ENCODE measurements at regions not wholly inside any gene's neighbourhood (a gene's known extent, or its start where the extent isn't known, plus 50 kb on each side); places are given as distances from the start of the nearest gene placed in this dataset.
"Not testable (repeated sequence)": the region's sequence is repeated elsewhere in the genome, so short reads cannot be mapped to it uniquely, and the experiment has no call there.

- DNase-seq (ENCODE audit: low spot score), result no peak
Observed at GRCh38 chr18:51330739-51331138, 133.3 kb upstream of the MEX3C start.

GRCh38 chr18:51337406-51337805 lies 139.9 kb upstream of the MEX3C start:
- DNase-seq (ENCODE audit: low spot score), result no peak

GRCh38 chr18:51339856-51340255 lies 142.4 kb upstream of the MEX3C start:
- no peak for DNase-seq (ENCODE audit: low spot score)

- DNase-seq (ENCODE audit: low spot score), result no peak
Observed at GRCh38 chr18:51340332-51340731, 142.9 kb upstream of the MEX3C start.

- no peak for DNase-seq (ENCODE audit: low spot score)
Observed at GRCh38 chr18:51342815-51343214, 145.3 kb upstream of the MEX3C start.

GRCh38 chr18:51345848-51346391 lies 148.4 kb upstream of the MEX3C start:
- no peak for DNase-seq (ENCODE audit: low spot score)

- no peak for DNase-seq (ENCODE audit: low spot score)
Observed at GRCh38 chr18:51346404-51346803, 148.9 kb upstream of the MEX3C start.

- DNase-seq (ENCODE audit: low spot score), result no peak
Observed at GRCh38 chr18:51350081-51350480, 152.6 kb upstream of the MEX3C start.

- no peak for DNase-seq (ENCODE audit: low spot score)
Observed at GRCh38 chr18:51355841-51356240, 158.4 kb upstream of the MEX3C start.

GRCh38 chr18:51360301-51360700 lies 162.8 kb upstream of the MEX3C start:
- not testable (repeated sequence) for DNase-seq (ENCODE audit: low spot score)

- DNase-seq (ENCODE audit: low spot score), result peak; percentile 8
Observed at GRCh38 chr18:51361130-51361860, 163.8 kb upstream of the MEX3C start.

- no peak for DNase-seq (ENCODE audit: low spot score)
Observed at GRCh38 chr18:51363384-51363783, 165.9 kb upstream of the MEX3C start.

GRCh38 chr18:51370996-51371395 lies 173.5 kb upstream of the MEX3C start:
- no peak for DNase-seq (ENCODE audit: low spot score)

- no peak for DNase-seq (ENCODE audit: low spot score)
Observed at GRCh38 chr18:51371929-51372328, 174.4 kb upstream of the MEX3C start.

- DNase-seq (ENCODE audit: low spot score), result no peak
Observed at GRCh38 chr18:51382081-51382480, 184.6 kb upstream of the MEX3C start.

GRCh38 chr18:51383116-51383515 lies 185.6 kb upstream of the MEX3C start:
- DNase-seq (ENCODE audit: low spot score), result no peak

- DNase-seq (ENCODE audit: low spot score), result no peak
Observed at GRCh38 chr18:51383711-51384110, 186.2 kb upstream of the MEX3C start.

- no peak for DNase-seq (ENCODE audit: low spot score)
Observed at GRCh38 chr18:51385270-51385669, 187.8 kb upstream of the MEX3C start.

- no peak for DNase-seq (ENCODE audit: low spot score)
Observed at GRCh38 chr18:51390702-51391101, 193.2 kb upstream of the MEX3C start.

- DNase-seq (ENCODE audit: low spot score), result peak; percentile 23
Observed at GRCh38 chr18:51391215-51391614, 193.7 kb upstream of the MEX3C start.

GRCh38 chr18:51391731-51392130 lies 194.2 kb upstream of the MEX3C start:
- DNase-seq (ENCODE audit: low spot score), result peak; percentile 91

GRCh38 chr18:51397347-51397962 lies 200.0 kb upstream of the MEX3C start:
- DNase-seq (ENCODE audit: low spot score), result peak; percentile 70

GRCh38 chr18:51398104-51398503 lies 200.6 kb upstream of the MEX3C start:
- peak; percentile 75 for DNase-seq (ENCODE audit: low spot score)

All from globus pallidus (tissue), 1 donor.